ENCODE measurements at regions not wholly inside any gene's neighbourhood (a gene's known extent, or its start where the extent isn't known, plus 50 kb on each side); places are given as distances from the start of the nearest gene placed in this dataset.

GRCh38 chr1:178644308-178645120 is 80.5 kb upstream of the RALGPS2 start:
- Histone ChIP-seq H3K36me3 (ENCODE audit: low read length) (no peaks in the 10 kb centered on the region), H3K27me3 (ENCODE audit: low read length) (no peaks in the 10 kb centered on the region), H3K9ac (ENCODE audit: low read length) (no peak overlapping the region), H4K20me1 (ENCODE audit: low read depth, low read length) (no peaks in the 10 kb centered on the region), H3F3A (ENCODE audit: insufficient read depth) (no peaks in the 10 kb centered on the region), H3K9me2 (replicated peaks; ENCODE audit: insufficient read depth, low read length) (no peaks in the 10 kb centered on the region), H2AFZ (ENCODE audit: low read depth, low read length, severe bottlenecking) (peak overlapping the region; percentile 37), H3K27ac (ENCODE audit: low read depth, low read length) (peak overlapping the region; percentile 1; the same call in 1 of the 2 replicates), H3K4me2 (ENCODE audit: low read depth, low read length, poor library complexity, severe bottlenecking) (peak overlapping the region; percentile 24), H3K4me3 (ENCODE audit: insufficient read depth, low read length, poor library complexity, severe bottlenecking) (no peak overlapping the region), H3K9me3 (ENCODE audit: insufficient read depth, low read length) (no peaks in the 10 kb centered on the region), H3K79me2 (ENCODE audit: insufficient read depth, low read length) (no peaks in the 10 kb centered on the region)
- TF ChIP-seq CTCF (IDR thresholded peaks at IDR 0.05; ENCODE audit: insufficient read depth, low read length, poor library complexity, severe bottlenecking) (no peak), EZH2phosphoT487 (conservative IDR thresholded peaks at IDR 0.05; ENCODE audit: low read length) (no peak)

- Histone ChIP-seq H3K27ac (ENCODE audit: low read depth, low read length) (peak overlapping the region; percentile 1; the same call in 1 of the 2 replicates), H4K20me1 (ENCODE audit: low read depth, low read length) (no peaks in the 10 kb centered on the region), H3K4me3 (ENCODE audit: insufficient read depth, low read length, poor library complexity, severe bottlenecking) (no peak overlapping the region), H3K79me2 (ENCODE audit: insufficient read depth, low read length) (no peaks in the 10 kb centered on the region), H3F3A (ENCODE audit: insufficient read depth) (no peaks in the 10 kb centered on the region), H3K9ac (ENCODE audit: low read length) (no peak overlapping the region), H3K4me2 (ENCODE audit: low read depth, low read length, poor library complexity, severe bottlenecking) (peak overlapping the region; percentile 24), H3K27me3 (ENCODE audit: low read length) (no peaks in the 10 kb centered on the region), H3K9me2 (replicated peaks; ENCODE audit: insufficient read depth, low read length) (no peaks in the 10 kb centered on the region), H2AFZ (ENCODE audit: low read depth, low read length, severe bottlenecking) (peak overlapping the region; percentile 37), H3K36me3 (ENCODE audit: low read length) (no peaks in the 10 kb centered on the region), H3K9me3 (ENCODE audit: insufficient read depth, low read length) (no peaks in the 10 kb centered on the region)
- TF ChIP-seq EZH2phosphoT487 (conservative IDR thresholded peaks at IDR 0.05; ENCODE audit: low read length) (no peak), CTCF (IDR thresholded peaks at IDR 0.05; ENCODE audit: insufficient read depth, low read length, poor library complexity, severe bottlenecking) (no peak)
Measured at GRCh38 chr1:178645157-178645807, 79.8 kb upstream of the RALGPS2 start.

GRCh38 chr1:178645808-178646200 is 79.2 kb upstream of the RALGPS2 start:
- Histone ChIP-seq H3K9ac (ENCODE audit: low read length) (no peak overlapping the region), H3K27me3 (ENCODE audit: low read length) (no peaks in the 10 kb centered on the region), H3K27ac (ENCODE audit: low read depth, low read length) (no peak overlapping the region), H3K9me3 (ENCODE audit: insufficient read depth, low read length) (no peaks in the 10 kb centered on the region), H2AFZ (ENCODE audit: low read depth, low read length, severe bottlenecking) (no peak overlapping the region), H3K4me2 (ENCODE audit: low read depth, low read length, poor library complexity, severe bottlenecking) (no peak overlapping the region), H4K20me1 (ENCODE audit: low read depth, low read length) (no peaks in the 10 kb centered on the region), H3K36me3 (ENCODE audit: low read length) (no peaks in the 10 kb centered on the region), H3K4me3 (ENCODE audit: insufficient read depth, low read length, poor library complexity, severe bottlenecking) (no peak overlapping the region), H3K79me2 (ENCODE audit: insufficient read depth, low read length) (no peaks in the 10 kb centered on the region), H3K9me2 (replicated peaks; ENCODE audit: insufficient read depth, low read length) (no peaks in the 10 kb centered on the region), H3F3A (ENCODE audit: insufficient read depth) (no peaks in the 10 kb centered on the region)
- no peak for TF ChIP-seq EZH2phosphoT487 (conservative IDR thresholded peaks at IDR 0.05; ENCODE audit: low read length)
- no peak for TF ChIP-seq CTCF (IDR thresholded peaks at IDR 0.05; ENCODE audit: insufficient read depth, low read length, poor library complexity, severe bottlenecking)

All from SU-DHL-6 (cell line).